8988T (cell line): ENCODE measurements at regions not wholly inside any gene's neighbourhood (a gene's known extent, or its start where the extent isn't known, plus 50 kb on each side); places are given as distances from the start of the nearest gene placed in this dataset.
"Not testable (repeated sequence)": the region's sequence is repeated elsewhere in the genome, so short reads cannot be mapped to it uniquely, and the experiment has no call there.

Source experiments
- DNase-seq: peaks from one replicate; pipeline ENCODE4 v3.0.0; 2011

- no peak for DNase-seq
These were observed 400.8 kb downstream of the SMOC2 start for GRCh38 chr6:168841609-168842278.

- not testable (repeated sequence) for DNase-seq
These were observed 399.9 kb downstream of the SMOC2 start for GRCh38 chr6:168840932-168841331.

GRCh38 chr6:168840299-168840698 lies 399.3 kb downstream of the SMOC2 start:
- not testable (repeated sequence) for DNase-seq

- DNase-seq: no peak
These were observed 397.0 kb downstream of the SMOC2 start for GRCh38 chr6:168838037-168838399.

- no peak for DNase-seq
These were observed 396.5 kb downstream of the SMOC2 start for GRCh38 chr6:168837254-168838036.

- DNase-seq: no peak
These were observed 395.0 kb downstream of the SMOC2 start for GRCh38 chr6:168835991-168836390.

- DNase-seq: no peak
These were observed 393.8 kb downstream of the SMOC2 start for GRCh38 chr6:168834801-168835200.

GRCh38 chr6:168834042-168834587 lies 393.1 kb downstream of the SMOC2 start:
- no peak for DNase-seq

- no peak for DNase-seq
These were observed 387.8 kb downstream of the SMOC2 start for GRCh38 chr6:168828800-168829199.

GRCh38 chr6:168828035-168828434 lies 387.1 kb downstream of the SMOC2 start:
- no peak for DNase-seq

GRCh38 chr6:168827586-168827871 lies 386.5 kb downstream of the SMOC2 start:
- no peak for DNase-seq

- DNase-seq: no peak
These were observed 386.0 kb downstream of the SMOC2 start for GRCh38 chr6:168826726-168827585.

- no peak for DNase-seq
These were observed 385.1 kb downstream of the SMOC2 start for GRCh38 chr6:168826078-168826390.

- DNase-seq: no peak
These were observed 384.5 kb downstream of the SMOC2 start for GRCh38 chr6:168825226-168826077.

- no peak for DNase-seq
These were observed 382.6 kb downstream of the SMOC2 start for GRCh38 chr6:168823397-168824212.

GRCh38 chr6:168822376-168822775 lies 381.4 kb downstream of the SMOC2 start:
- no peak for DNase-seq

GRCh38 chr6:168819546-168819945 lies 378.6 kb downstream of the SMOC2 start:
- DNase-seq: no peak

GRCh38 chr6:168817558-168818159 lies 376.7 kb downstream of the SMOC2 start:
- DNase-seq: no peak

GRCh38 chr6:168815229-168815628 lies 374.2 kb downstream of the SMOC2 start:
- DNase-seq: no peak

GRCh38 chr6:168808232-168808631 lies 367.2 kb downstream of the SMOC2 start:
- no peak for DNase-seq

- no peak for DNase-seq
These were observed 363.3 kb downstream of the SMOC2 start for GRCh38 chr6:168804331-168804730.
